ENCODE measurements at regions not wholly inside any gene's neighbourhood (a gene's known extent, or its start where the extent isn't known, plus 50 kb on each side); places are given as distances from the start of the nearest gene placed in this dataset.

- TF ChIP-seq ZNF425 (CRISPR knock-in tag; conservative IDR thresholded peaks at IDR 0.05) (no peak), CREB1 (CRISPR knock-in tag; IDR thresholded peaks at IDR 0.05) (no peak), FOXP1 (CRISPR knock-in tag; IDR thresholded peaks at IDR 0.05; ENCODE audit: borderline replicate concordance) (no peak), CREM (CRISPR knock-in tag; IDR thresholded peaks at IDR 0.05) (no peak), MLX (CRISPR knock-in tag; IDR thresholded peaks at IDR 0.05) (no peak), CTCF (IDR thresholded peaks at IDR 0.05) (no peak)
Observed at GRCh38 chr7:20945451-20945850, 158.8 kb upstream of the SP8 start.
